Liver (tissue), 7 donors: ENCODE measurements at regions not wholly inside any gene's neighbourhood (a gene's known extent, or its start where the extent isn't known, plus 50 kb on each side); places are given as distances from the start of the nearest gene placed in this dataset.

Source experiments
- DNase-seq: peaks from one replicate; pipeline ENCODE4 v3.0.0-alpha.2; 2017; ENCODE audit warnings: low spot score
- H3K27ac ChIP-seq, 2 donors: one replicate each; pipeline ENCODE4 v1.7.0; 2013; ENCODE audit warnings: inconsistent platforms in 2 of 2, low read length in 2 of 2, control low read depth in 1 of 2, low read depth in 1 of 2, mild to moderate bottlenecking in 1 of 2
- H3K27me3 ChIP-seq, 4 donors: one replicate each; pipeline versions ENCODE4 v1.6.1 to v1.7.0; 2013; ENCODE audit warnings: low read length in 3 of 4, inconsistent platforms in 1 of 4, mild to moderate bottlenecking in 1 of 4, moderate library complexity in 1 of 4; ENCODE audit not compliant: control insufficient read depth in 4 of 4, insufficient read depth in 4 of 4
- H3K36me3 ChIP-seq, 4 donors: one replicate each; pipeline versions ENCODE4 v1.6.1 to v1.7.0; 2013; ENCODE audit warnings: low read length in 3 of 4, mild to moderate bottlenecking in 3 of 4, low read depth in 1 of 4, moderate library complexity in 1 of 4; ENCODE audit not compliant: control insufficient read depth in 4 of 4, insufficient read depth in 3 of 4
- H3K4me1 ChIP-seq, 4 donors: one replicate each; pipeline versions ENCODE4 v1.6.1 to v1.7.0; 2013; ENCODE audit warnings: low read length in 3 of 4, mild to moderate bottlenecking in 3 of 4, moderate library complexity in 1 of 4; ENCODE audit not compliant: control insufficient read depth in 4 of 4, insufficient read depth in 4 of 4
- H3K4me3 ChIP-seq, 3 donors: one replicate each; pipeline versions ENCODE4 v1.6.1 to v1.7.0; 2013; ENCODE audit warnings: low read length in 3 of 3, control low read depth in 1 of 3, low read depth in 1 of 3, mild to moderate bottlenecking in 1 of 3
- H3K9ac ChIP-seq, 2 donors: one replicate each; pipeline ENCODE4 v1.7.0; 2013; ENCODE audit warnings: low read length in 2 of 2, mild to moderate bottlenecking in 2 of 2, moderate library complexity in 2 of 2, control low read depth in 1 of 2, low read depth in 1 of 2
- H3K9me3 ChIP-seq, 4 donors: one replicate each; pipeline versions ENCODE4 v1.6.1 to v1.7.0; 2013; ENCODE audit warnings: low read length in 3 of 4; ENCODE audit not compliant: control insufficient read depth in 4 of 4
- EGR1 ChIP-seq, 2 donors: IDR thresholded peaks; 2 replicates each; pipeline ENCODE4 v1.6.1; 2016 to 2018; ENCODE audit warnings: antibody characterized with exemption in 2 of 2, low read depth in 2 of 2
- FOXA1 ChIP-seq: IDR thresholded peaks from 2 replicates; pipeline ENCODE4 v1.6.1; 2016; ENCODE audit warnings: antibody characterized with exemption
- FOXA2 ChIP-seq: IDR thresholded peaks from 2 replicates; pipeline ENCODE4 v1.6.1; 2016; ENCODE audit warnings: antibody characterized with exemption
- GABPA ChIP-seq, 2 donors: IDR thresholded peaks in 1 of 2; conservative IDR thresholded peaks in 1 of 2; 2 replicates each; pipeline ENCODE4 v1.6.1; 2016; ENCODE audit warnings: antibody characterized with exemption in 2 of 2, mild to moderate bottlenecking in 1 of 2, moderate library complexity in 1 of 2
- HNF4A ChIP-seq, 2 donors: conservative IDR thresholded peaks; 2 replicates each; pipeline ENCODE4 v1.6.1; 2016; ENCODE audit warnings: antibody characterized with exemption in 2 of 2, mild to moderate bottlenecking in 2 of 2
- HNF4G ChIP-seq: IDR thresholded peaks from 2 replicates; pipeline ENCODE4 v1.6.1; 2016; ENCODE audit warnings: antibody characterized with exemption
- JUND ChIP-seq, 2 donors: IDR thresholded peaks; 2 replicates each; pipeline ENCODE4 v1.6.1; 2016; ENCODE audit warnings: antibody characterized with exemption in 2 of 2
- RAD21 ChIP-seq, 2 donors: IDR thresholded peaks; 2 replicates each; pipeline ENCODE4 v1.6.1; 2016; ENCODE audit warnings: antibody characterized with exemption in 2 of 2, mild to moderate bottlenecking in 2 of 2
- RXRA ChIP-seq, 2 donors: IDR thresholded peaks; 2 replicates each; pipeline ENCODE4 v1.6.1; 2017 to 2018; ENCODE audit warnings: antibody characterized with exemption in 2 of 2, mild to moderate bottlenecking in 1 of 2
- TAF1 ChIP-seq: conservative IDR thresholded peaks from 2 replicates; pipeline ENCODE4 v1.6.1; 2016; ENCODE audit warnings: antibody characterized with exemption, mild to moderate bottlenecking
- YY1 ChIP-seq: IDR thresholded peaks from 2 replicates; pipeline ENCODE4 v1.6.1; 2016; ENCODE audit warnings: antibody characterized with exemption, mild to moderate bottlenecking
- WGBS: extraction: QIAGEN DNeasy Blood & Tissue Kit; methylation state at CpG from one replicate; pipeline ENCODE4 v1.1.7; 2013; 5-methylcytosine and 5-hydroxymethylcytosine counted together
- TF ChIP-seq, protein P1 (sequence below): IDR thresholded peaks from 2 replicates; pipeline ENCODE4 v1.6.1; 2016; ENCODE audit warnings: antibody characterized with exemption
- TF ChIP-seq, protein P2 (sequence below): IDR thresholded peaks from 2 replicates; pipeline ENCODE4 v1.6.1; 2016; ENCODE audit warnings: antibody characterized with exemption
- TF ChIP-seq, protein P3 (sequence below): IDR thresholded peaks from 2 replicates; pipeline ENCODE4 v1.6.1; 2016; ENCODE audit warnings: antibody characterized with exemption, mild to moderate bottlenecking
- donor health status: healthy.
- donor health status: healthy.
- donor health status: healthy.
- donor health status: healthy.

DNA sequence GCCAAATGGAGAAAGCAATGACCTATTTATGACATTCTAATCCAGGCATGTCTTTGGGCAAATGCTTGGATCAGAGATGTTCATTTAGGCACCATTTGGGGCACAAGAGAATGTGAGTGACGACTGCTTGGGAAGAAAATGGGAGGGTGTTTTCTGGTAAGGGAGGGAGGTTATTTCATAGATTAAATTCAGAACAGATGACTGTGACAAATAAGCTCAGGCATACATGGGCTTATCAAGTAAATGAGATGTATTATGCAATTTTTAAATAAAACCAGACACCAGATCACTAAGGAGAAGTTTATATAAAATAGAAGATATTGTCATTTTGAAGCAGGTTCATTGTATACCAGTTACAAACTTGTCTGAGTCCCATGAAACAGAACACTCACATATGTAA lies 71.4 kb upstream of the UGT8 start (continued):
- TF ChIP-seq, protein P1, sequence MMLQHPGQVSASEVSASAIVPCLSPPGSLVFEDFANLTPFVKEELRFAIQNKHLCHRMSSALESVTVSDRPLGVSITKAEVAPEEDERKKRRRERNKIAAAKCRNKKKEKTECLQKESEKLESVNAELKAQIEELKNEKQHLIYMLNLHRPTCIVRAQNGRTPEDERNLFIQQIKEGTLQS = no peak
- no peak for TF ChIP-seq TAF1
- no peak for TF ChIP-seq FOXA1
- TF ChIP-seq, protein P2, sequence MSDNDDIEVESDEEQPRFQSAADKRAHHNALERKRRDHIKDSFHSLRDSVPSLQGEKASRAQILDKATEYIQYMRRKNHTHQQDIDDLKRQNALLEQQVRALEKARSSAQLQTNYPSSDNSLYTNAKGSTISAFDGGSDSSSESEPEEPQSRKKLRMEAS = no peak
- TF ChIP-seq FOXA2 = no peak

DNA sequence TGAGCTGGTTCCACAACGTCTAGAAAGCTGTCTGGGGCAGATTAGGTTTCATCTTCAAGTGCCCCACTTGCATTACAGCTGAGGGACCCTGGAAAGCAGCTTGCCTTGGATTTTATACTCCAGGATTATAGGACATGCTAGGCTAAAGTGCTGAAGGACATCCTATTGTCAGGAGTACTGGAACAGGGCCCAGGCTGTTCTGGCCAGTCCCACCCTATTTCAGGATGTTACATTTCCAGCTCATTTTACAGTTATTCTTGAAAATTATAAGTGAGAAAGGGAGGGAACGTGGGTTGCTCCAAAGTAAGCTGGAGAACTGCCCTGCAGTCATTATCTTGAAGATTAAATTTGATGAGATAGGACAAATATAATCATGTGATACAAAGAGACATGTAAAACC lies 71.0 kb upstream of the UGT8 start:
- no peak overlapping the region for H3K9ac ChIP-seq
- WGBS = 19% methylated on average over 2 of the region's 2 CpGs
- no peaks in the 10 kb centered on the region for H3K9me3 ChIP-seq
- H3K4me1 ChIP-seq = no peaks in the 10 kb centered on the region
- no peak overlapping the region for H3K4me3 ChIP-seq
- no peak for TF ChIP-seq YY1
- TF ChIP-seq, protein P1 = no peak
- TF ChIP-seq, protein P3, sequence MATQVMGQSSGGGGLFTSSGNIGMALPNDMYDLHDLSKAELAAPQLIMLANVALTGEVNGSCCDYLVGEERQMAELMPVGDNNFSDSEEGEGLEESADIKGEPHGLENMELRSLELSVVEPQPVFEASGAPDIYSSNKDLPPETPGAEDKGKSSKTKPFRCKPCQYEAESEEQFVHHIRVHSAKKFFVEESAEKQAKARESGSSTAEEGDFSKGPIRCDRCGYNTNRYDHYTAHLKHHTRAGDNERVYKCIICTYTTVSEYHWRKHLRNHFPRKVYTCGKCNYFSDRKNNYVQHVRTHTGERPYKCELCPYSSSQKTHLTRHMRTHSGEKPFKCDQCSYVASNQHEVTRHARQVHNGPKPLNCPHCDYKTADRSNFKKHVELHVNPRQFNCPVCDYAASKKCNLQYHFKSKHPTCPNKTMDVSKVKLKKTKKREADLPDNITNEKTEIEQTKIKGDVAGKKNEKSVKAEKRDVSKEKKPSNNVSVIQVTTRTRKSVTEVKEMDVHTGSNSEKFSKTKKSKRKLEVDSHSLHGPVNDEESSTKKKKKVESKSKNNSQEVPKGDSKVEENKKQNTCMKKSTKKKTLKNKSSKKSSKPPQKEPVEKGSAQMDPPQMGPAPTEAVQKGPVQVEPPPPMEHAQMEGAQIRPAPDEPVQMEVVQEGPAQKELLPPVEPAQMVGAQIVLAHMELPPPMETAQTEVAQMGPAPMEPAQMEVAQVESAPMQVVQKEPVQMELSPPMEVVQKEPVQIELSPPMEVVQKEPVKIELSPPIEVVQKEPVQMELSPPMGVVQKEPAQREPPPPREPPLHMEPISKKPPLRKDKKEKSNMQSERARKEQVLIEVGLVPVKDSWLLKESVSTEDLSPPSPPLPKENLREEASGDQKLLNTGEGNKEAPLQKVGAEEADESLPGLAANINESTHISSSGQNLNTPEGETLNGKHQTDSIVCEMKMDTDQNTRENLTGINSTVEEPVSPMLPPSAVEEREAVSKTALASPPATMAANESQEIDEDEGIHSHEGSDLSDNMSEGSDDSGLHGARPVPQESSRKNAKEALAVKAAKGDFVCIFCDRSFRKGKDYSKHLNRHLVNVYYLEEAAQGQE = no peak
- no peak overlapping the region for H3K27ac ChIP-seq
- no peaks in the 10 kb centered on the region for H3K36me3 ChIP-seq
- no peak for DNase-seq
- H3K27me3 ChIP-seq = peaks cover 0 to 1% (median 0%) of the 10 kb centered on the region in 4 donors

DNA sequence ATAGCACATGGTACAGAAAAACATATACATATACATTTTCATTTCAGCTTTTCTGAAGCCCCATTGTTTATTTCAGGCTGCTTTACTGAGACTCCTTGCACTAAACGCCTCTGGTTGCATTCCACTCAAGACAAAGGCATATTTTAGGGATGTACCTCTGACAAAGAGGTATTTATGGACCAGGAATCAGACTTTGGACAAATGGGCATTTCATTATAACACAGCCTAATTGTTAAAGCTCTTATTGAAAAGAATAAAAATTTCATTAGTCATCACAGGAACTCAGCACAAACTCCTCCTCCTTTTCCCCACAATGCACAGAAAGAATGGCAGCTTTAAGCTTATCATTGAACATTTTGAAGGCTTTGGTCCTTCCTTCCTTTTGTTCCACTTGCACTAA lies 62.9 kb upstream of the UGT8 start:
- WGBS = 50% methylated on average over 1 of the region's 1 CpG
- no peaks in the 10 kb centered on the region for H3K9me3 ChIP-seq
- DNase-seq = no peak
- TF ChIP-seq FOXA1 (no peak), RXRA (IDR thresholded peaks at IDR 0.05) (no peak), HNF4A (conservative IDR thresholded peaks at IDR 0.05) (no peak)
- TF ChIP-seq, protein P2 = no peak
- no peak overlapping the region for H3K9ac ChIP-seq
- no peaks in the 10 kb centered on the region for H3K4me1 ChIP-seq
- no peak overlapping the region for H3K4me3 ChIP-seq
- H3K27me3 ChIP-seq = no peaks in the 10 kb centered on the region
- H3K36me3 ChIP-seq = no peaks in the 10 kb centered on the region
- H3K27ac ChIP-seq = no peak overlapping the region

DNA sequence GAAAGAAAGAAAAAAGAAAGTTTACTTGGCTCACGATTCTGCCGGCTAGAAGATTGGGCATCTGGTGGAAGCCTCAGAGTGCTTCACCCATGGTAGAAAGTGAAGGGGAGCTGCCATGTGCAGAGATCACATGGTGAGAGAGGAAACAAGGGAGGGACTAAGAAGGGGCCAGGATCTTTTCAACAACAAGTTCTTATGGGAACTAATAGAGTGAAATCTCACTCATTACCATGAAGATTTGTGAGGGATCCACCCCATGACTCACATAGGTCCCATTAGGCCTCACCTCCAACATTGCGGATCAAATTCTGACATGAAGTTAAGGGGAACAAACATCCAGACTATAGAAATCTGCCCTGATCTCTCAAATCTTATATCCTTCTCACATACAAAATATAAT lies 61.3 kb upstream of the UGT8 start:
- Histone ChIP-seq H3K9me3 (no peaks in the 10 kb centered on the region), H3K4me3 (no peak overlapping the region), H3K27ac (no peak overlapping the region), H3K27me3 (no peaks in the 10 kb centered on the region), H3K9ac (no peak overlapping the region), H3K36me3 (no peaks in the 10 kb centered on the region), H3K4me1 (no peaks in the 10 kb centered on the region)
- 90% methylated on average over 3 of the region's 3 CpGs for WGBS
- DNase-seq = no peak
- TF ChIP-seq, protein P2 = no peak
- TF ChIP-seq RAD21 (IDR thresholded peaks at IDR 0.05) = no peak
- TF ChIP-seq EGR1 (IDR thresholded peaks at IDR 0.05; ENCODE audit: low read depth in 2 of 2) = no peak
- no peak for TF ChIP-seq JUND (IDR thresholded peaks at IDR 0.05)
- no peak for TF ChIP-seq GABPA (IDR thresholded peaks at IDR 0.05 in 1 of 2, conservative IDR thresholded peaks at IDR 0.05 in 1 of 2)
- TF ChIP-seq HNF4G = no peak
- TF ChIP-seq, protein P3 = no peak
- TF ChIP-seq YY1 = no peak
- no peak for TF ChIP-seq FOXA2
- no peak for TF ChIP-seq TAF1
- TF ChIP-seq, protein P1 = no peak
